ENCODE measurements at regions not wholly inside any gene's neighbourhood (a gene's known extent, or its start where the extent isn't known, plus 50 kb on each side); places are given as distances from the start of the nearest gene placed in this dataset.

GRCh38 chr2:7278984-7279383 is 361.8 kb downstream of the RNF144A start:
- DNase-seq = no peak
- Mint-ChIP-seq H3K36me3 (ENCODE audit: low read depth) (no peaks in the 10 kb centered on the region), H3K27ac (no peak overlapping the region), H3K4me1 (ENCODE audit: low read depth) (no peaks in the 10 kb centered on the region), H3K9me3 (no peaks in the 10 kb centered on the region), H3K27me3 (no peaks in the 10 kb centered on the region), H3K4me3 (no peak overlapping the region)
- intact Hi-C loops (cut with micrococcal nuclease) = no loop called here
- CTCF ChIA-PET = no interaction called here
- POLR2A ChIA-PET = no interaction called here
- TF ChIP-seq CTCF (IDR thresholded peaks at IDR 0.05) = no peak
- ATAC-seq = no peak

GRCh38 chr2:7279421-7279949 is 362.3 kb downstream of the RNF144A start:
- no peak overlapping the region for H3K4me3 Mint-ChIP-seq
- ATAC-seq = no peak
- intact Hi-C loops (cut with micrococcal nuclease) = no loop called here
- no peak for DNase-seq
- no peaks in the 10 kb centered on the region for H3K36me3 Mint-ChIP-seq (ENCODE audit: low read depth)
- H3K27me3 Mint-ChIP-seq = no peaks in the 10 kb centered on the region
- ChIA-PET CTCF (no interaction called here), POLR2A (interaction anchor here (0.8 kb wide), 1 partner anchor 37 kb away, joined by 3 read pairs; no protein-coding TSS in a partner anchor)
- TF ChIP-seq CTCF (IDR thresholded peaks at IDR 0.05) = no peak
- H3K9me3 Mint-ChIP-seq = no peaks in the 10 kb centered on the region
- H3K27ac Mint-ChIP-seq = no peak overlapping the region
- no peaks in the 10 kb centered on the region for H3K4me1 Mint-ChIP-seq (ENCODE audit: low read depth)

- H3K4me3 Mint-ChIP-seq = no peak overlapping the region
- ChIA-PET CTCF (no interaction called here), POLR2A (no interaction called here)
- intact Hi-C loops (cut with micrococcal nuclease) = no loop called here
- no peak for ATAC-seq
- TF ChIP-seq CTCF (IDR thresholded peaks at IDR 0.05) = no peak
- H3K4me1 Mint-ChIP-seq (ENCODE audit: low read depth) = no peaks in the 10 kb centered on the region
- no peaks in the 10 kb centered on the region for H3K36me3 Mint-ChIP-seq (ENCODE audit: low read depth)
- no peaks in the 10 kb centered on the region for H3K27me3 Mint-ChIP-seq
- no peak overlapping the region for H3K27ac Mint-ChIP-seq
- DNase-seq = no peak
- H3K9me3 Mint-ChIP-seq = no peaks in the 10 kb centered on the region
Measured at GRCh38 chr2:7280790-7281189, 363.6 kb downstream of the RNF144A start.

GRCh38 chr2:7281231-7282201 is 364.3 kb downstream of the RNF144A start:
- H3K27me3 Mint-ChIP-seq = no peaks in the 10 kb centered on the region
- H3K4me3 Mint-ChIP-seq = no peak overlapping the region
- no peaks in the 10 kb centered on the region for H3K4me1 Mint-ChIP-seq (ENCODE audit: low read depth)
- POLR2A ChIA-PET = no interaction called here
- ATAC-seq = no peak
- no peak overlapping the region for H3K27ac Mint-ChIP-seq
- no peaks in the 10 kb centered on the region for H3K9me3 Mint-ChIP-seq
- CTCF ChIA-PET = no interaction called here
- intact Hi-C loops (cut with micrococcal nuclease) = no loop called here
- no peak for TF ChIP-seq CTCF (IDR thresholded peaks at IDR 0.05)
- H3K36me3 Mint-ChIP-seq (ENCODE audit: low read depth) = no peaks in the 10 kb centered on the region
- no peak for DNase-seq

GRCh38 chr2:7286120-7286519 is 368.9 kb downstream of the RNF144A start:
- ATAC-seq (no peak), DNase-seq (no peak)
- no peak for TF ChIP-seq CTCF (IDR thresholded peaks at IDR 0.05)
- CTCF ChIA-PET = interaction anchor here (1.4 to 1.5 kb wide), 2 partner anchors 8 to 189 kb away, joined by 4 to 5 read pairs; no protein-coding TSS in a partner anchor
- H3K9me3 Mint-ChIP-seq = no peaks in the 10 kb centered on the region
- H3K4me3 Mint-ChIP-seq = no peak overlapping the region
- no peaks in the 10 kb centered on the region for H3K27me3 Mint-ChIP-seq
- no peaks in the 10 kb centered on the region for H3K36me3 Mint-ChIP-seq (ENCODE audit: low read depth)
- no peaks in the 10 kb centered on the region for H3K4me1 Mint-ChIP-seq (ENCODE audit: low read depth)
- H3K27ac Mint-ChIP-seq = no peak overlapping the region
- intact Hi-C loops (cut with micrococcal nuclease) = no loop called here
- POLR2A ChIA-PET = no interaction called here
